K562 (cell line): ENCODE measurements at regions not wholly inside any gene's neighbourhood (a gene's known extent, or its start where the extent isn't known, plus 50 kb on each side); places are given as distances from the start of the nearest gene placed in this dataset.

Source experiments
- ATAC-seq: fragments of 200-7000 bp; cut with Tn5 transposase; 3 replicates; pipeline ENCODE4 v1.9.1; 2020; ENCODE audit warnings: moderate library complexity
- BruUV-seq: library from RNA; stranded (reverse); fragments of 400-500 nt; replicated peaks from 2 replicates; lab custom pipeline; 2021; lab: Mats Ljungman, UMichigan
- CTCF ChIA-PET: fragments of 300-600 bp; formaldehyde crosslinking; extraction: SDS; loops from one replicate; lab custom pipeline; 2021; ENCODE audit warnings: low intra/inter-chr PET ratio; lab: Yijun Ruan, JAX
- POLR2A ChIA-PET: fragments of 300-600, 350-650 bp; sonication (Branson Sonifier 250); formaldehyde crosslinking; extraction: SDS; loops from one replicate; lab custom pipeline; 2021; ENCODE audit warnings: antibody characterized with exemption, inconsistent platforms; lab: Yijun Ruan, JAX
- DNase-seq, 4 experiments: peaks; one replicate each; pipeline versions ENCODE4 v3.0.0 to v3.0.0-alpha.2; 2011 to 2018; ENCODE audit warnings: low spot score in 3 of 4, mixed read lengths in 3 of 4; ENCODE audit errors: extremely low read depth in 1 of 4
- FAIRE-seq: peaks from 2 replicates; lab custom pipeline; 2011; peaks lifted over from hg19 to GRCh38; lab: Jason Lieb, UNC
- H2AFZ ChIP-seq: 2 replicates; pipeline ENCODE4 v1.6.0; 2011; ENCODE audit warnings: low read depth, low read length, control low read depth, inconsistent platforms
- H3K27ac ChIP-seq: fragments of 200-600 bp; 3 replicates; pipeline ENCODE4 v1.8.0; 2011; ENCODE audit warnings: low read depth, mild to moderate bottlenecking, control low read depth, inconsistent platforms, low read length, moderate library complexity, mixed read lengths; ENCODE audit errors: extremely low read depth
- H3K27me3 ChIP-seq, 2 experiments: fragments of 300-600 bp in 1 of 2; 2 replicates in 1 of 2; 3 replicates in 1 of 2; pipeline versions ENCODE4 v1.6.0 to v1.8.0; 2011; ENCODE audit warnings: inconsistent platforms in 2 of 2, low read length in 2 of 2, mild to moderate bottlenecking in 1 of 2, mixed read lengths in 1 of 2, moderate library complexity in 1 of 2; ENCODE audit not compliant: control insufficient read depth in 2 of 2, insufficient read depth in 2 of 2
- H3K36me3 ChIP-seq: fragments of 300-600 bp; 3 replicates; pipeline ENCODE4 v1.8.0; 2011; ENCODE audit warnings: mild to moderate bottlenecking, low read length, inconsistent platforms; ENCODE audit not compliant: control insufficient read depth, insufficient read depth
- H3K4me1 ChIP-seq, 2 experiments: fragments of 200-600 bp in 1 of 2; replicated peaks in 1 of 2; 2 replicates in 1 of 2; 3 replicates in 1 of 2; pipeline versions ENCODE4 v1.5.1 to v1.8.0; 2011; ENCODE audit warnings: inconsistent platforms in 2 of 2, low read length in 2 of 2, mild to moderate bottlenecking in 1 of 2, mixed read lengths in 1 of 2, moderate library complexity in 1 of 2; ENCODE audit not compliant: control insufficient read depth in 2 of 2, insufficient read depth in 2 of 2
- H3K4me2 ChIP-seq: 2 replicates; pipeline ENCODE4 v1.6.1; 2011; ENCODE audit warnings: low read length, control low read depth, inconsistent platforms, mixed read lengths; ENCODE audit not compliant: insufficient read depth
- H3K4me3 ChIP-seq: fragments of 200-600 bp; sonication (generic), shearing (Covaris generic); 2 replicates; pipeline ENCODE4 v1.5.1; 2016; ENCODE audit warnings: control low read depth, inconsistent platforms
- H3K79me2 ChIP-seq: fragments of 200-600 bp; 3 replicates; pipeline ENCODE4 v1.8.0; 2011; ENCODE audit warnings: low read length, inconsistent platforms; ENCODE audit not compliant: control insufficient read depth, insufficient read depth
- H3K9ac ChIP-seq, 2 experiments: 2 replicates each; pipeline versions ENCODE4 v1.6.0 to v1.6.1; 2011; ENCODE audit warnings: low read depth in 2 of 2, low read length in 2 of 2, control low read depth in 1 of 2, inconsistent platforms in 1 of 2, mild to moderate bottlenecking in 1 of 2, mixed read lengths in 1 of 2; ENCODE audit not compliant: insufficient read depth in 1 of 2
- H3K9me1 ChIP-seq: one replicate; pipeline ENCODE4 v1.6.0; 2011; ENCODE audit warnings: inconsistent platforms, mild to moderate bottlenecking, low read length, moderate library complexity; ENCODE audit not compliant: control insufficient read depth, insufficient read depth
- H3K9me3 ChIP-seq: replicated peaks from 2 replicates; pipeline ENCODE4 v1.5.1; 2011; ENCODE audit warnings: low read depth, low read length, inconsistent platforms; ENCODE audit not compliant: control insufficient read depth, insufficient read depth
- H4K20me1 ChIP-seq: replicated peaks from 2 replicates; pipeline ENCODE4 v1.6.1; 2011; ENCODE audit warnings: low read length, inconsistent platforms, mixed read lengths; ENCODE audit not compliant: control insufficient read depth, insufficient read depth
- CCAR2 ChIP-seq: fragments of 200-400 bp; formaldehyde crosslinking; IDR thresholded peaks from 2 replicates; pipeline ENCODE4 v1.6.1; 2017; ENCODE audit warnings: mild to moderate bottlenecking, low read depth, low read length
- KDM4B ChIP-seq, 2 experiments: fragments of 450-650 bp in 1 of 2; sonication (generic) in 1 of 2; IDR thresholded peaks; 2 replicates each; pipeline ENCODE4 v1.6.1; 2016 to 2017; ENCODE audit warnings: borderline replicate concordance in 2 of 2, antibody characterized with exemption in 1 of 2, low read depth in 1 of 2, mild to moderate bottlenecking in 1 of 2
- MXD1 ChIP-seq: fragments of 250-450 bp; sonication (Bioruptor Pico); IDR thresholded peaks from 2 replicates; pipeline ENCODE4 v1.8.0; 2021; ENCODE audit warnings: borderline replicate concordance, mild to moderate bottlenecking, moderate library complexity; ENCODE audit not compliant: poor library complexity, severe bottlenecking
- POU5F1 ChIP-seq: fragments of 150-350 bp; IDR thresholded peaks from 2 replicates; pipeline ENCODE4 v1.6.1; 2014; ENCODE audit warnings: borderline replicate concordance, low read length, low read depth, mild to moderate bottlenecking; ENCODE audit not compliant: partially characterized antibody
- RAD21 ChIP-seq, 2 experiments: fragments of 250-450 bp in 1 of 2; fragments of 450-650 bp in 1 of 2; sonication (Bioruptor Pico) in 1 of 2; formaldehyde crosslinking in 1 of 2; IDR thresholded peaks in 1 of 2; conservative IDR thresholded peaks in 1 of 2; 2 replicates each; pipeline versions ENCODE4 v1.4.0 to v1.8.0; 2020 to 2022; ENCODE audit warnings: mild to moderate bottlenecking in 2 of 2, moderate library complexity in 1 of 2
- THAP12 ChIP-seq: fragments of 250-450 bp; sonication (Bioruptor Pico); IDR thresholded peaks from 2 replicates; pipeline ENCODE4 v1.9.0; 2021; ENCODE audit warnings: mild to moderate bottlenecking, inconsistent platforms
- WGBS: fragments of 100-300 bp; shearing (Covaris generic); methylation state at CpG from one replicate; pipeline ENCODE4 v1.1.6; 2016; ENCODE audit warnings: low coverage, mixed read lengths; ENCODE audit not compliant: insufficient coverage; ENCODE audit errors: missing lambda C conversion rate; 5-methylcytosine and 5-hydroxymethylcytosine counted together
- in situ Hi-C: fragments of 300-500 bp; cut with MboI; formaldehyde crosslinking; loops from 4 replicates; pipeline ENCODE4 v1.15.0; 2018; ENCODE audit warnings: inconsistent platforms, mixed read lengths
- intact Hi-C: fragments of 100-400 bp; cut with micrococcal nuclease; formaldehyde crosslinking; loops from 2 replicates; pipeline ENCODE4 v1.14.2; 2022

GRCh38 chr10:35908451-35908850 is 266.4 kb upstream of the FZD8 start:
- TF ChIP-seq KDM4B (IDR thresholded peaks at IDR 0.05; ENCODE audit: borderline replicate concordance in 2 of 2, low read depth in 1 of 2) (no peak), POU5F1 (no peak), CCAR2 (no peak), RAD21 (CRISPR knock-in tag; conservative IDR thresholded peaks at IDR 0.05 in 1 of 2, IDR thresholded peaks at IDR 0.05 in 1 of 2) (no peak), MXD1 (no peak), THAP12 (CRISPR knock-in tag) (no peak)
- Histone ChIP-seq H3K79me2 (no peaks in the 10 kb centered on the region), H3K9me3 (no peaks in the 10 kb centered on the region), H2AFZ (no peak overlapping the region), H3K9me1 (no peaks in the 10 kb centered on the region), H3K4me3 (no peak overlapping the region), H3K4me1 (no peaks in the 10 kb centered on the region), H3K36me3 (no peaks in the 10 kb centered on the region), H3K27ac (no peak overlapping the region), H3K27me3 (no peaks in the 10 kb centered on the region), H3K9ac (no peak overlapping the region), H3K4me2 (no peak overlapping the region), H4K20me1 (no peaks in the 10 kb centered on the region)
- intact Hi-C loops, result no loop called here
- WGBS, result 0% methylated on average over 2 of the region's 2 CpGs
- in situ Hi-C loops, result no loop called here
- FAIRE-seq, result no peak
- CTCF ChIA-PET, result no interaction called here
- no peak for ATAC-seq
- no peak for DNase-seq
- POLR2A ChIA-PET, result interaction anchor here (0.9 kb wide), 1 partner anchor 10 kb away, joined by 3 read pairs; no protein-coding TSS in a partner anchor
- no TSS peak for BruUV-seq
